ENCODE measurements at regions not wholly inside any gene's neighbourhood (a gene's known extent, or its start where the extent isn't known, plus 50 kb on each side); places are given as distances from the start of the nearest gene placed in this dataset.

- TF ChIP-seq CTCF (IDR thresholded peaks at IDR 0.05 in 4 of 5, conservative IDR thresholded peaks at IDR 0.05 in 1 of 5) = no peak
- no peak for TF ChIP-seq POLR2A (IDR thresholded peaks at IDR 0.05)
Observed at GRCh38 chr5:164237486-164237885, 732.1 kb downstream of the MAT2B start.

Measured in gastrocnemius medialis (tissue), 4 donors.